GM23248 (cell line): ENCODE measurements at regions not wholly inside any gene's neighbourhood (a gene's known extent, or its start where the extent isn't known, plus 50 kb on each side); places are given as distances from the start of the nearest gene placed in this dataset.

Source experiments
- EZH2 ChIP-seq: fragments of 200-600 bp; sonication (generic); IDR thresholded peaks from 2 replicates; pipeline ENCODE4 v1.6.1; 2018; ENCODE audit warnings: antibody characterized with exemption, mild to moderate bottlenecking; ENCODE audit not compliant: insufficient read depth, poor library complexity, severe bottlenecking
- EZH2phosphoT487 ChIP-seq: fragments of 200-600 bp; sonication (generic); IDR thresholded peaks from 2 replicates; pipeline ENCODE4 v1.6.1; 2018; ENCODE audit warnings: antibody characterized with exemption, moderate library complexity, mild to moderate bottlenecking, low read depth; ENCODE audit not compliant: insufficient read depth

DNA sequence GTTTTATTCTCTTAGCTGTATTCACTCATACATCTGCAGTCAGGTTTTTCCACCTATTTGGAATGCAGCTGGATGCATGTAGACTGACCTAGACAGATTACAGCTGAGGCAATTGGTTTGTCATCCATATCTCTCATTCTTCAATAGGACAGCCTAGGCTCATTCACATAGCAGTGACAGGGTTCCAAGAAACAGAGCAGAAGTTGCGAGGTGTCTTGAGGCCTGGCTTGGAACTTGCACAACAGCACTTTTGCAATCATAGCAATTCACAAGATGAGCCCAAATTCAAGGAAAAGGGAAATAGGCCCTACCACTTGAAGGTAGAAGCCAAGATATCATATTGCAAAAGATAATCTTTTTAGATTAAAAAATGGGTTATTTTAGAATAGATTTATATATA lies 508.9 kb upstream of the JAG1 start:
- TF ChIP-seq EZH2 (no peak), EZH2phosphoT487 (no peak)
